GM21737 (cell line): ENCODE measurements at regions not wholly inside any gene's neighbourhood (a gene's known extent, or its start where the extent isn't known, plus 50 kb on each side); places are given as distances from the start of the nearest gene placed in this dataset.

Experiments
- ATAC-seq: cut with Tn5 transposase; IDR thresholded peaks from one replicate; pipeline ENCODE4 v1.9.1; 2021; ENCODE audit warnings: mild to moderate bottlenecking, moderate library complexity; ENCODE audit not compliant: unreplicated experiment

DNA sequence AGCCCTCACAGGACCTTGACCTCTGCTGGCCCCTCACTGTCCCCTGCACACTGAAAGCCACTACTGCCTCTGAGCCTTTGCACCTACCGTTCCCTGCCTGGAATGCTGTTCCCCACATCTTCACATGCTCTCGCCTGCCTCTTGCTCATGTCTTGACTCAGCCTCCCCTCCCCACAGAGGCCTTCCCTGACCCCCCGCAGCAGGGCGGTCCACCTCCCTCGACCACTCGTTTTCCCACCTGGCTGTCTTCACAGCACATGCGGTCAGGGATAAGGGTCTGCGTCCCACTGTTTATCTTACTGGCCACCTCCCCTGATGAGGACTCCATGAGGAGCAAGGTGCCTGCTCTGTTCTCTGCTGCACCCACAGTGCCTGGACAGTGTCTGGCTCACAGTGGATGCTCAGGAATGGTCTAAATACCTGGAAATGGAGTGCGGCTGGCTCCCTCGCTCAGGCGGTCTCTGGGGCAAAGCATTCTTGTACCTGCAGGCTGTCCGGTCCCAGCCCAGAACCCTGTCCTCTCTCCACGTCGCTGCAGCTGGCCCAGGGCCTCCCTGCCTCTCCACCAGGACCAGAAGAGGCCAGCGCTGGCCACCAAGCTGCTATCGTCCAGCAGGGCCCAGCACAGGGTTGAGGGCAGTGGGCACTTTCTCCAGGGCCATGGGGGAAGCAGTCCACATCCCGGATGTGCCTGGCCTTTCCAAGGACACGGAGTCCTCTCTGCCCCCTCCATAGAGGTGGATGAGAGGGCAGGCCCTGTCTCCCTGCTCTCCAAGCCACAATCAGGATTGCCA lies 107.4 kb downstream of the NCOR2 start:
- ATAC-seq, result no peak

GRCh38 chr12:124458992-124459851 lies 108.2 kb downstream of the NCOR2 start:
- ATAC-seq, result no peak

DNA sequence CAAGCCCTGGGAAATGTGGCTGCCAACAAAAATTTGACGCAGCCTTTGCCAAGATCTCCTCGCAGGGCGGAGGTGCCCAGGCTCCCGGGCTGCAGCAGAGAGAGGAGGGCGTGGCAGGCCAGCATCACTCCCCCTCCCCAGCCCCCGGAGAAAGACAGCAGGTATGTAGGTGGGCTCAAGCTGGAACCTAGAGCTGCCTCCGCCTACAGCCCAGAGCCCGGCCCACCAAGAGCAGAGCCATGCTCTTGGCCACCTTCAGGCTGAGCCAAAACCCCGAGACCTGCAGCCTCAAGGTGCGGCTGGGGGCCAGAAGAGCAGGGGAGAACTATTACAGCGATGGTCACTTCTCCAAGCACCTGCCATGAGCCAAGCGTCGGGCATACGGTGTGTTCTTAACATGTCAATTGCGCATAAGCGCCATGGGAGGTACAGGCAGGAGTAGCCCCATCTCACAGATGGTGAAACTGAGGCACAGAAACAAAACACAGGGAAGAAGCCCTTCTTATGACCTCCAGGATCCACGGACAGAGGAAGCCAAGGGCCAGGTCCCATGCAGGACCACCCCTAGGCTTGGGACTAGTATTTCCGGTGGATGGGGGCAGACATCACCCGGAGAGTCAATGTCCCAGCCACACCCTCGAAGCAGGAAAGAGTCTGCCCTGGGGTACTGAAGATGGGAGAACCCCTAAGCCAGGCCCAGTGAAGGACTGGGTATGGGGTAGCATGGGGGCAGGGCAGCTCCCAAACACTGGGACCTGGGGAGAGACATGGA lies 109.0 kb downstream of the NCOR2 start:
- no peak for ATAC-seq

DNA sequence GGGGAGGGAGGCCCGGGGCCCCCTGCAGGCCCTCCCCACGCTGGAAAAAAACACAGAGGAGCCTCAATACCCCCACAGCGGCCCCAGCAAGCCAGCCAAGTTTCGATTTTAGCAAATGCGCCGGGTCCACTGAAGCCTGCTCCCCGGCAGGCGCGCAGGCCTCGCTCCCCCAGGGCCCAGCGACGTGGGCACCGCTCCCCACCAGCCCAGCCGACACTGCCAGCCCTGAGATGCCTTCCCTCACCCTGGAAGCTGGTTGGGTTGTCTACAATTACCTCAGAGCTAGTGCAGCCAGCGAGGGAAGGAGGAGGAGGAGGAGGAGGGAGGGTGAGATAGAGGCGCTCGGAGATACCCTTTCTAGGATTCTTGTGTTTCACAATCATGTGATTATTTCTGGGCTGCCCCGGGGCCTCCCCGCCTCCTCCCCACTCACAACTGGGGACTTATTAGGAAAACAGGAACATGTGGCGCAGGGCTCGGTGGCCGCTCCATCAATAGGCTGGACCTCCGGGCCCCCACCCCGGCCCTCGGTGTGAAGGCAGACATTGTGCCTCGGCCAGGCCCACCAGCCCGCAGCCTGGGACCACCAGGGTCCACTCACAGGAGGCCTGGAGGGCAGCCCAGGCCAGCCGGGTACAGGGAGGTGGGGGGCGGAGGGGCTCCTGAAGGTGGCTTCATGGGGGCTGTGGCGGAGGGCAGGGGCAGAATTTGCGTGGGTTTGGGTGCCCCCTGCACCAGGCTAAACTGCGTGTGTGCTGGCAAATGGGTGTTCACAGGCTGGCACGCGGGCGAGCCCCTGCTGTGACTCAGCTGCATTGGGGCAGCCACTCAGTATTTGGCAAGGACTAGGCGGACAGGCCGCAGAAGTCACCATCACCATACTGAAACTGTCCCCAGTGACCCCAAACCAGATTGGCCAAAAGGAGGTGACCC lies 109.9 kb downstream of the NCOR2 start:
- peak; percentile 29 for ATAC-seq

DNA sequence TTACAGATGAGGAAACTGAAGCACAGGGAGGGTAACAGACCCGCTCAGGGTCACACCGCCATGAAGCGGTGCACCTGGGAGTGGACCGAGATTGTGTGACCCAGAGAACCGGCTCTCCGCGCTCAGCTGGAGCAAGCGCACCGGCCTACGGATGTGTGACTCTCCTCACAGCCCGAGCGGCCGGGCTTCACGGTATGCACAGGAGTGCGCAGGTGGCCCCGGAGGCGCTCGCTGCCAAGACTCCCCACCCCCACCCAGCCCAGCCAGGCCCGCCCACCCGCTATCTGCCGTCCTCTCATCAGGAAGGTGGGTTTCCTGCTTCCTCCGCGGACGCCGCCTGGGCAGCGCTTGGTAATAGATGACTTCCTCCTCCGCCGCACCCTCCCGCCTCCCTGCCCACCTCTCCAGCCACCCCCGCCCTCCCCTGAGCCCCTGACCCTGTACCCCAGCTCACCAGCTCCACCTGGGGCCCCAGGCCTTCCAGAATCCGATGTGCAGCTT lies 110.7 kb downstream of the NCOR2 start:
- ATAC-seq, result peak; percentile 29

DNA sequence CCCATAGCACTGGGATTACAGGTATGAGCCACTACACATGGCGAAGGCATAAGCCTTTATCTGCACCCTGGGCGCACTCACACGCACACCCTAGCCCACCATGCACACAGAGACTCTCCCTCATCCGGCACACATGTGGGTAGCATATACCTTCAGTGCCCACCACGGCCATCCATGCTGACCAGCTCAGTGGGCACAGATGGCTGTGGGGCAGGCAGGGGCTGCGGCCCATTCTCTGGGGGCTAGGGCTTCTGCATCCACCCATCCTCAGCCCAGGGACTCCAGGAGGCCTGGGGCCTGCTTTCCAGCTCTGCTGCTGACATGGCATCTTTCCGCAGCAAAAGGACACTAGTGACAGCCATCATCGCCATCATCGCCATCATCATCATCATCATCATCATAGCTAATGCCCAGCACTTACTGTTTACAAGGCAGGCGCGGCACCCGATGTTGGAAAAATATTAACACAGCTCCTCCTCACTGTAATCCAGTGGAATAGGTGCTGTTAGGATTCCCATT lies 111.2 kb downstream of the NCOR2 start:
- ATAC-seq, result no peak

DNA sequence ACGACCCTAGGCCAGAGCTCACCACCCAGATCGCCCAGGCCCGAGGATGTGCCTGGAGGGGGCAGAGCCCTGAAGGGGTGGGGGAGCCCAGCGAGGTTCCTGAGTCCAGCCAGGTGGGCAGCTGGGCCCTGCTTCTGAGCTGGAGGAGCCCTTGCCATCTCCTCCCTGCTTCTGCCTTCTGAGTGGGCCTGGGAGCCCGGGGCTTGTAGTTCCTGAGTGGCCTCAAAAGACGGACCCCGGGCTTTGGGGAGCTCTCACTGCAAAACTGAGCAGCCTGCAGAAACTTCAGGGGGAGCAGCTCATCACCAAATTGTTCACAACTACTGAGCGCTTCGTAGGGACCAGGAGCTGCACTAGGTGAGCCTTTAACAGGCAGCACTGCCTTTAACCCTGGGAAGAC lies 112.1 kb downstream of the NCOR2 start:
- ATAC-seq, result no peak

GRCh38 chr12:124454735-124455134 lies 112.7 kb downstream of the NCOR2 start:
- ATAC-seq, result no peak

DNA sequence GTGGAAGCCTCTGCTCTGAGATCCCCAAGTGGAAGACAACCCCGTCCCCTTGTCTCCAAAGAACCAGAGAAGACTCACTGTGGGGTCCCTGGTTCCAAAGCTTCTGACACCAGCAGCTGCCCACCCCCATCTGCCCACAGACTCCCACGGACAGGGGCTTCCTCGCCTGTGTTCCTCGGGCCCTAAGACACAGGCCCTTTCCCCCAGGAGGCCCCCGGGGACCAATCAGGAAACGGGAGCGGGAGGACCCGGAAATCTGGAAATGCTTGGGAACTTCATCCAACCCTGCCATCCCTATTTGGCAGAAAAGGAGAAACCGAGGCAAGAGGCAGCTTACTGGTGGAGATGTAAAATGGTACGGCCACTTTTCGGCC lies 113.1 kb downstream of the NCOR2 start:
- ATAC-seq, result no peak

- peak; percentile 65 for ATAC-seq
Measured at GRCh38 chr12:124453419-124454351, 113.7 kb downstream of the NCOR2 start.

- no peak for ATAC-seq
Measured at GRCh38 chr12:124452576-124453331, 114.7 kb downstream of the NCOR2 start.

- no peak for ATAC-seq
Measured at GRCh38 chr12:124451637-124452243, 115.7 kb downstream of the NCOR2 start.

DNA sequence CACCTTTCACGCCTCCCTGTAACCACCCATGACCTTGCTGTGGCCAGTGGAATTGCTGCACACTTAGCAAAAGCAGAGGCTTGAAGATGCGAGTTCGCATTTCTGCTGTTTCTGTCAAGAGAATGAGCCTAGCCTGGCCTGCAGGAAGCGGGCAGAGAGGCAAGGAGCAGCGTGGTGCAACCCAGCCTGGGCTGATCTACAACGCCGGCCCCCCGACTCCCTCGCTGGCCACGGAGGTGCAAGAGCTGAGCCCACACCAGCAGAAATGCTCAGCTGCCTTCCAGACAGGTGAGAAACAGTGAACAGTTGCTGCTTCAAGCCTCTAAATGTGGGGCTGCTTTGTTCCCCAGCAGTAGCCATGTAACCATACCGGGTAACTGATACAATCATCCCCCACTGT lies 116.4 kb downstream of the NCOR2 start:
- no peak for ATAC-seq

- ATAC-seq, result no peak
Measured at GRCh38 chr12:124450376-124450750, 117.0 kb downstream of the NCOR2 start.

- no peak for ATAC-seq
Measured at GRCh38 chr12:124449623-124450375, 117.6 kb downstream of the NCOR2 start.

DNA sequence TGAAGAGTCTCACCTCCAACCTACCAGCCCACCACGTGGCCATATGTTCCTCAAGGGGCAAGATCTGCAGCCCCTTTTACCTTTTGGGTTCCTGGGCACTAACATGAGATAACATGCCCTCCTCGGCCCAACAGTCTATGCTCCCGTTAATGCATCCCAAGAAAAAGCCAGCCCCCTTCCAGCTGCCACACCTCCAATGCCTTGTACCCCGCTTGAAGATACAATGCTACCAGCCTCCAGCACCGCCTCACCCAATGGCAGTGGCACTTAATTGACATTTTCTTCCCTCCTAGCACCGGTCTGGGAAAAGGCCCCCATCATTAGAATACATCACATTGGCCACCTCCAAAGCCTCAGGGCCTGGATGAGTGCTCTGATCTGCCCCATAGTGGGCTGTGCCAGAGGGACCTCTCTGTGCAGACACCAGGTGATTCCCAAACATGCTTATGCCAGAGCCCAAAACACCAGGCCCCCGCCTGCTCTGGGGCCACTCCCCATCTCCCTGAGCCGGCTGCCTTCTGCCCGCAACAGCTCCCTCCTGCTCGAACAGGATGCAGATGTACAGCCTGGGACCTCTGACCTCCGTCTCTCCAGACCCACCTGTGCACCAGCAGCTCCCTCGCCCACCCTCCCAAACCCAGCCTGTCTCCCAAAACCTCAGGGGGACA lies 118.3 kb downstream of the NCOR2 start:
- no peak for ATAC-seq
